Panc1 (cell line): ENCODE measurements at regions not wholly inside any gene's neighbourhood (a gene's known extent, or its start where the extent isn't known, plus 50 kb on each side); places are given as distances from the start of the nearest gene placed in this dataset.

Experiments used
- ATAC-seq: fragments of 200-7000 bp; cut with Tn5 transposase; 2 replicates; pipeline ENCODE4 v1.9.1; 2020; ENCODE audit warnings: mild to moderate bottlenecking, moderate library complexity
- BruUV-seq: library from RNA; stranded (reverse); fragments of 400-500 nt; replicated peaks from 2 replicates; lab custom pipeline; 2021; lab: Mats Ljungman, UMichigan
- CTCF ChIA-PET: fragments of 300-600 bp; sonication (Branson Sonifier 250); formaldehyde crosslinking; loops from one replicate; lab custom pipeline; 2022; ENCODE audit warnings: antibody characterized with exemption; lab: Charles Lee
- POLR2A ChIA-PET: fragments of 300-600 bp; sonication (Branson Sonifier 250); formaldehyde crosslinking; loops from one replicate; lab custom pipeline; 2022; ENCODE audit warnings: antibody characterized with exemption; lab: Charles Lee
- DNase-seq: peaks from one replicate; pipeline ENCODE4 v3.0.0-alpha.2; 2010; ENCODE audit warnings: low read depth, low spot score
- H3K27ac ChIP-seq: 2 replicates; pipeline ENCODE4 v1.5.1; 2011; ENCODE audit warnings: mild to moderate bottlenecking, low read length, inconsistent platforms
- H3K27me3 ChIP-seq: fragments of 200-500 bp; sonication (Bioruptor generic); 2 replicates; pipeline ENCODE4 v1.6.0; 2014; ENCODE audit warnings: low read length, inconsistent platforms; ENCODE audit not compliant: control insufficient read depth, insufficient read depth
- H3K36me3 ChIP-seq: fragments of 200-500 bp; sonication (Bioruptor generic); 2 replicates; pipeline ENCODE4 v1.5.1; 2014; ENCODE audit warnings: inconsistent platforms, mild to moderate bottlenecking, low read length, moderate library complexity; ENCODE audit not compliant: control insufficient read depth, insufficient read depth
- H3K4me1 ChIP-seq: 2 replicates; pipeline ENCODE4 v1.5.1; 2011; ENCODE audit warnings: inconsistent platforms, mild to moderate bottlenecking, low read length, moderate library complexity; ENCODE audit not compliant: control insufficient read depth, insufficient read depth
- H3K4me3 ChIP-seq, 2 experiments: 2 replicates each; pipeline ENCODE4 v1.5.1; 2011 to 2012; ENCODE audit warnings: low read depth in 2 of 2, low read length in 2 of 2, mild to moderate bottlenecking in 2 of 2, inconsistent platforms in 1 of 2, moderate library complexity in 1 of 2
- H3K9me3 ChIP-seq: fragments of 200-500 bp; sonication (Bioruptor generic); 2 replicates; pipeline ENCODE4 v1.5.1; 2014; ENCODE audit warnings: low read depth, mild to moderate bottlenecking, inconsistent platforms, low read length, moderate library complexity; ENCODE audit not compliant: control insufficient read depth, insufficient read depth
- POLR2AphosphoS5 ChIP-seq: IDR thresholded peaks from 2 replicates; pipeline ENCODE4 v1.6.1; 2012; ENCODE audit warnings: mild to moderate bottlenecking, low read depth, low read length, moderate library complexity
- SIN3A ChIP-seq: IDR thresholded peaks from 2 replicates; pipeline ENCODE4 v1.6.1; 2012; ENCODE audit warnings: low read depth, mild to moderate bottlenecking, low read length, moderate library complexity, borderline replicate concordance; ENCODE audit not compliant: insufficient read depth
- TCF7L2 ChIP-seq: IDR thresholded peaks from 2 replicates; pipeline ENCODE4 v1.6.1; 2011; ENCODE audit warnings: mild to moderate bottlenecking, low read depth, low read length, inconsistent platforms
- in situ Hi-C: cut with HindIII; loops from 2 replicates; pipeline ENCODE4 v1.10.0; 2016; ENCODE audit warnings: low sequenced_read_pairs, low pct_unique_long_range_greater_than_20kb
- intact Hi-C: fragments of 100-400 bp; cut with micrococcal nuclease; formaldehyde crosslinking; loops from one replicate; pipeline ENCODE4 v1.10.0; 2022; ENCODE audit not compliant: unreplicated experiment
- TF ChIP-seq, protein P1 (sequence below): fragments of 450-650 bp; IDR thresholded peaks from 2 replicates; pipeline ENCODE4 v1.5.1; 2017; ENCODE audit warnings: mild to moderate bottlenecking
- TF ChIP-seq, protein P2 (sequence below), 2 experiments: IDR thresholded peaks; 2 replicates each; pipeline ENCODE4 v1.6.1; 2011 to 2012; ENCODE audit warnings: low read depth in 2 of 2, control low read depth in 1 of 2, low read length in 1 of 2, mild to moderate bottlenecking in 1 of 2, moderate library complexity in 1 of 2; ENCODE audit not compliant: insufficient read depth in 1 of 2

- TF ChIP-seq, protein P1, sequence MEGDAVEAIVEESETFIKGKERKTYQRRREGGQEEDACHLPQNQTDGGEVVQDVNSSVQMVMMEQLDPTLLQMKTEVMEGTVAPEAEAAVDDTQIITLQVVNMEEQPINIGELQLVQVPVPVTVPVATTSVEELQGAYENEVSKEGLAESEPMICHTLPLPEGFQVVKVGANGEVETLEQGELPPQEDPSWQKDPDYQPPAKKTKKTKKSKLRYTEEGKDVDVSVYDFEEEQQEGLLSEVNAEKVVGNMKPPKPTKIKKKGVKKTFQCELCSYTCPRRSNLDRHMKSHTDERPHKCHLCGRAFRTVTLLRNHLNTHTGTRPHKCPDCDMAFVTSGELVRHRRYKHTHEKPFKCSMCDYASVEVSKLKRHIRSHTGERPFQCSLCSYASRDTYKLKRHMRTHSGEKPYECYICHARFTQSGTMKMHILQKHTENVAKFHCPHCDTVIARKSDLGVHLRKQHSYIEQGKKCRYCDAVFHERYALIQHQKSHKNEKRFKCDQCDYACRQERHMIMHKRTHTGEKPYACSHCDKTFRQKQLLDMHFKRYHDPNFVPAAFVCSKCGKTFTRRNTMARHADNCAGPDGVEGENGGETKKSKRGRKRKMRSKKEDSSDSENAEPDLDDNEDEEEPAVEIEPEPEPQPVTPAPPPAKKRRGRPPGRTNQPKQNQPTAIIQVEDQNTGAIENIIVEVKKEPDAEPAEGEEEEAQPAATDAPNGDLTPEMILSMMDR: no peak
- TF ChIP-seq TCF7L2 (no peak), SIN3A (no peak), POLR2AphosphoS5 (no peak)
- TF ChIP-seq, protein P2, sequence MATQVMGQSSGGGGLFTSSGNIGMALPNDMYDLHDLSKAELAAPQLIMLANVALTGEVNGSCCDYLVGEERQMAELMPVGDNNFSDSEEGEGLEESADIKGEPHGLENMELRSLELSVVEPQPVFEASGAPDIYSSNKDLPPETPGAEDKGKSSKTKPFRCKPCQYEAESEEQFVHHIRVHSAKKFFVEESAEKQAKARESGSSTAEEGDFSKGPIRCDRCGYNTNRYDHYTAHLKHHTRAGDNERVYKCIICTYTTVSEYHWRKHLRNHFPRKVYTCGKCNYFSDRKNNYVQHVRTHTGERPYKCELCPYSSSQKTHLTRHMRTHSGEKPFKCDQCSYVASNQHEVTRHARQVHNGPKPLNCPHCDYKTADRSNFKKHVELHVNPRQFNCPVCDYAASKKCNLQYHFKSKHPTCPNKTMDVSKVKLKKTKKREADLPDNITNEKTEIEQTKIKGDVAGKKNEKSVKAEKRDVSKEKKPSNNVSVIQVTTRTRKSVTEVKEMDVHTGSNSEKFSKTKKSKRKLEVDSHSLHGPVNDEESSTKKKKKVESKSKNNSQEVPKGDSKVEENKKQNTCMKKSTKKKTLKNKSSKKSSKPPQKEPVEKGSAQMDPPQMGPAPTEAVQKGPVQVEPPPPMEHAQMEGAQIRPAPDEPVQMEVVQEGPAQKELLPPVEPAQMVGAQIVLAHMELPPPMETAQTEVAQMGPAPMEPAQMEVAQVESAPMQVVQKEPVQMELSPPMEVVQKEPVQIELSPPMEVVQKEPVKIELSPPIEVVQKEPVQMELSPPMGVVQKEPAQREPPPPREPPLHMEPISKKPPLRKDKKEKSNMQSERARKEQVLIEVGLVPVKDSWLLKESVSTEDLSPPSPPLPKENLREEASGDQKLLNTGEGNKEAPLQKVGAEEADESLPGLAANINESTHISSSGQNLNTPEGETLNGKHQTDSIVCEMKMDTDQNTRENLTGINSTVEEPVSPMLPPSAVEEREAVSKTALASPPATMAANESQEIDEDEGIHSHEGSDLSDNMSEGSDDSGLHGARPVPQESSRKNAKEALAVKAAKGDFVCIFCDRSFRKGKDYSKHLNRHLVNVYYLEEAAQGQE (IDR thresholded peaks at IDR 0.05; ENCODE audit: insufficient read depth in 1 of 2, low read depth in 2 of 2, low read length in 1 of 2): no peak
- CTCF ChIA-PET: interaction anchor here (1.0 kb wide), 1 partner anchor 12 kb away, joined by 4 read pairs; no protein-coding TSS in a partner anchor
Measured at GRCh38 chr16:13558752-13559151, 361.2 kb upstream of the ERCC4 start.

GRCh38 chr16:13559624-13560023 is 360.3 kb upstream of the ERCC4 start:
- POLR2A ChIA-PET: no interaction called here
- H3K27ac ChIP-seq: no peak overlapping the region
- intact Hi-C loops: no loop called here
- no peaks in the 10 kb centered on the region for H3K9me3 ChIP-seq
- no peak overlapping the region for H3K4me3 ChIP-seq
- H3K27me3 ChIP-seq: no peaks in the 10 kb centered on the region; the same call in 1 of the 2 replicates
- H3K4me1 ChIP-seq: no peaks in the 10 kb centered on the region
- H3K36me3 ChIP-seq: no peaks in the 10 kb centered on the region
- ATAC-seq (no peak), DNase-seq (no peak)
- in situ Hi-C loops: no loop called here
- CTCF ChIA-PET: no interaction called here
- TF ChIP-seq, protein P2 (IDR thresholded peaks at IDR 0.05; ENCODE audit: insufficient read depth in 1 of 2, low read depth in 2 of 2, low read length in 1 of 2): no peak
- no peak for TF ChIP-seq POLR2AphosphoS5
- TF ChIP-seq TCF7L2: no peak
- no peak for TF ChIP-seq SIN3A
- TF ChIP-seq, protein P1: no peak
- no TSS peak for BruUV-seq

More at GRCh38 chr16:13558752-13559151, 361.2 kb upstream of the ERCC4 start:
- Histone ChIP-seq H3K4me1 (no peaks in the 10 kb centered on the region), H3K4me3 (no peak overlapping the region), H3K36me3 (no peaks in the 10 kb centered on the region), H3K9me3 (no peaks in the 10 kb centered on the region), H3K27ac (no peak overlapping the region), H3K27me3 (peaks cover 2% of the 10 kb centered on the region)
- in situ Hi-C loops (no loop called here), intact Hi-C loops (no loop called here)
- POLR2A ChIA-PET: no interaction called here
- BruUV-seq: no TSS peak
- no peak for ATAC-seq
- no peak for DNase-seq
